ENCODE measurements at regions not wholly inside any gene's neighbourhood (a gene's known extent, or its start where the extent isn't known, plus 50 kb on each side); places are given as distances from the start of the nearest gene placed in this dataset.

DNA sequence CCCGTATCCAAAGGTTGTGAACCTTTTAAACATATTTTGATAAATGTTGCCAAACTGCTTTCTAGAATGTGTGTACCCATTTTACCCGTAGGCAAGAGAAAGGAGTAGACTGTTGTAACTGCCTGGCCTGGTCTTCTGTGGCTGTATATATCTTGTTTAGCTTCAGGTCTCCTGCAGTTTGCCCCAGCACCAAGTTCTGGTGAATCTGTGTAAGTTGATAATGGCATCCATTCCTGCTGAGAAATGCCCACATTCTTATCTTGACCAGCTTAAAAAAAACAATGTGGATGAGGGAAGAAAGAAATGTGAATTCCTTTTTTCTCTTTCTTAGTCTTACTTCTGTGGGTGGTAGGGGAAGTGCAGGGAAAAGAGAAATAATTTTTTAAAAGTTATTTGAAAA is 53.3 kb upstream of the TLE3 start:
- no peak for DNase-seq

DNA sequence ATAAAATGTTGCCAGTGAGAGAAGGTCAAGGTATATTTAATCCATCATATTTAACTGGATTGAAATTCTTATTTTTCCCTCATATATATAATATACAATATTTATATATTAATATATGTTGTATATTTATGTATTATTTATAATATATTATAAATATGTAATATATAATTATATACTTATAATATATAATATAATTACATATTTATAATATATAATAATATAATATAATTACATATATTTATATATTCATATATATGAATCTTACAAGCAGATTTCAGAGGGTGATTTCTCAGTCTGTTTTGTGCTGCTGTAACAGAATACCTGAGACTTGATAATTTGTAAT is 52.7 kb upstream of the TLE3 start:
- DNase-seq = no peak

DNA sequence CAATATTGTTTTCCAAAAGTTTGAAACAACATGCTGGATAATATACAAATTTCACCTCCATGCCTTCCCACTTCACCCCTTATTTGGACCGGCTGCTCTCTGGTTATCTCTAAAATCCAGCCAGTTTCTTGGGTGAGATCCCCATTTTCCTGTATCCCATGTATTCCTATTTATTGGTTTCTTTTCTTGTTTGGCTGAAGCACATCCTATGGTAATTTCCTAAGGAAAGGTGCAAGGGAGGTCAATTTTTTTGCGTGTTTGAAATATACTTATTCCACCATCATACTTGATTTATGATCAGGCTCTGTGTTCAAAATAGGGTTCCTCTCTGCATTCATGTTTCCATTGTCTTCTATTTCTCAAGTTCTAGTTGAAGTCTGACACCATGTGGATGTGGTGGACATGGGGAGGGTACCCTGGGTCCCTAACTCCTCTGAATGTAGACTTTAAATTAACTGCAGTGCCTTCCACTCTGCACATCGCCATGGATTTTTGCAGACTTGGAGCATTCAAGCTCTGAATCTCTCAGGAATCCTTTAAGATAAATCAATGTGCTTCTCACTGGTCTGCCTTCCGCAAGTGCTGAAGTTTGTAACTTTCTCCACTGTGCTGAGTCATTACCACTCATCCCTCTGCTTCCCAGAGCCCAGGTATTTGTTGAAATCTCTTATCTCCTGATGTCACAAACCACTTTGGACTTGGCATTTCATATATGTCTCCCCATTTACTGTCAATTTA is 52.1 kb upstream of the TLE3 start:
- no peak for DNase-seq

DNA sequence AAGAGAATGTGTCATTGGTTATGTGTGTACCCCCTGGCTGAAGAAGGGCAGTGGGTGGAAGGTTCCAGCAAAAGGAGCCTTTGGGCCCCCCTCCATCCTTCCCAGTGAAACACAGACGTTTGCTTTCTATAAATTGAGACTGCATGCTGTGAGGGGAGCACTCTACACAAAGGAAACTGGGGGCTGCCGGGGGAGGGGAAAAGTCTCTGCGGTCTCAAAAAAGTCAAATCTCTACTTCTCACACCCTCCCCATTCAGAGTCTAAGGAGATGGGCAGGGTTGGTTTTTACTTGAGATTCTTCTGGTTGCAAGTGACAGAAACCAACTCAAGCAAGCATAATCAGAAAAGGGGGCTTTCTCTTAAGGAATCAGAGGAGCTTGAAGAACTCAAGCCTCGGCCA is 50.1 kb upstream of the TLE3 start:
- DNase-seq = no peak
